Neural cell (in vitro differentiated cells): ENCODE measurements at regions not wholly inside any gene's neighbourhood (a gene's known extent, or its start where the extent isn't known, plus 50 kb on each side); places are given as distances from the start of the nearest gene placed in this dataset.

Source experiments
- EP300 ChIP-seq: fragments of 450-650 bp; conservative IDR thresholded peaks from 2 replicates; pipeline ENCODE4 v1.6.1; 2014; ENCODE audit warnings: antibody characterized with exemption, mild to moderate bottlenecking, moderate library complexity; ENCODE audit not compliant: poor library complexity, severe bottlenecking
- MXI1 ChIP-seq: fragments of 450-650 bp; conservative IDR thresholded peaks from 2 replicates; pipeline ENCODE4 v1.6.1; 2014; ENCODE audit warnings: antibody characterized with exemption, mild to moderate bottlenecking; ENCODE audit not compliant: poor library complexity, severe bottlenecking
- POLR2AphosphoS5 ChIP-seq: IDR thresholded peaks from 2 replicates; pipeline ENCODE4 v1.6.1; 2012
- RAD21 ChIP-seq: fragments of 450-650 bp; conservative IDR thresholded peaks from 2 replicates; pipeline ENCODE4 v1.6.1; 2014; ENCODE audit warnings: antibody characterized with exemption, mild to moderate bottlenecking, moderate library complexity
- SMC3 ChIP-seq: fragments of 450-650 bp; conservative IDR thresholded peaks from 2 replicates; pipeline ENCODE4 v1.6.1; 2014; ENCODE audit warnings: antibody characterized with exemption, mild to moderate bottlenecking, moderate library complexity; ENCODE audit not compliant: poor library complexity
- TAF1 ChIP-seq: IDR thresholded peaks from 2 replicates; pipeline ENCODE4 v1.6.1; 2012; ENCODE audit warnings: low read depth
- TF ChIP-seq, protein P1 (sequence below): fragments of 450-650 bp; IDR thresholded peaks from 2 replicates; pipeline ENCODE4 v1.5.1; 2014; ENCODE audit warnings: antibody characterized with exemption, mild to moderate bottlenecking, moderate library complexity; ENCODE audit not compliant: poor library complexity, severe bottlenecking
- TF ChIP-seq, protein P2 (sequence below): IDR thresholded peaks from 2 replicates; pipeline ENCODE4 v1.6.1; 2012; ENCODE audit warnings: borderline replicate concordance

DNA sequence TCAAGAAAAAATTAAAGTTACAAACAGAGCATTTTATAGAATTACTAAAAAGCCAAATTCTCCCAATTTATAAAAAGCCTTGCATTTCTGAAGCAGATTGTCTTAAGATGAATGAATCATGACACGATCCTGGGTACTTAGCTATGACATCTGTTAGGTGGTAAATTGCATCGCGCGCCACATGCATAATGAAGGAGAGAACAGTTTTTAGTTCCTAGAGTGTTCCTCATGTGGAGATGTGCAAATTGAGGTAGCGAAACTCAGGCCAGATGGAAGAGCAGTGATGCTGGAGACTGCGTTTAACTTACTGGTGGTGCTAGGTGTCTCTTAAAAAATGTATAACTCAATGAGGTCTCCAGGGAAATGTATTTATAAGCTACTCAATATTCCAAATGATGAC is 516.1 kb downstream of the EFNA5 start:
- TF ChIP-seq, protein P1, sequence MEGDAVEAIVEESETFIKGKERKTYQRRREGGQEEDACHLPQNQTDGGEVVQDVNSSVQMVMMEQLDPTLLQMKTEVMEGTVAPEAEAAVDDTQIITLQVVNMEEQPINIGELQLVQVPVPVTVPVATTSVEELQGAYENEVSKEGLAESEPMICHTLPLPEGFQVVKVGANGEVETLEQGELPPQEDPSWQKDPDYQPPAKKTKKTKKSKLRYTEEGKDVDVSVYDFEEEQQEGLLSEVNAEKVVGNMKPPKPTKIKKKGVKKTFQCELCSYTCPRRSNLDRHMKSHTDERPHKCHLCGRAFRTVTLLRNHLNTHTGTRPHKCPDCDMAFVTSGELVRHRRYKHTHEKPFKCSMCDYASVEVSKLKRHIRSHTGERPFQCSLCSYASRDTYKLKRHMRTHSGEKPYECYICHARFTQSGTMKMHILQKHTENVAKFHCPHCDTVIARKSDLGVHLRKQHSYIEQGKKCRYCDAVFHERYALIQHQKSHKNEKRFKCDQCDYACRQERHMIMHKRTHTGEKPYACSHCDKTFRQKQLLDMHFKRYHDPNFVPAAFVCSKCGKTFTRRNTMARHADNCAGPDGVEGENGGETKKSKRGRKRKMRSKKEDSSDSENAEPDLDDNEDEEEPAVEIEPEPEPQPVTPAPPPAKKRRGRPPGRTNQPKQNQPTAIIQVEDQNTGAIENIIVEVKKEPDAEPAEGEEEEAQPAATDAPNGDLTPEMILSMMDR, result no peak
- TF ChIP-seq TAF1 (no peak), POLR2AphosphoS5 (no peak), MXI1 (no peak), SMC3 (no peak), EP300 (peak; percentile 68), RAD21 (no peak)
- TF ChIP-seq, protein P2, sequence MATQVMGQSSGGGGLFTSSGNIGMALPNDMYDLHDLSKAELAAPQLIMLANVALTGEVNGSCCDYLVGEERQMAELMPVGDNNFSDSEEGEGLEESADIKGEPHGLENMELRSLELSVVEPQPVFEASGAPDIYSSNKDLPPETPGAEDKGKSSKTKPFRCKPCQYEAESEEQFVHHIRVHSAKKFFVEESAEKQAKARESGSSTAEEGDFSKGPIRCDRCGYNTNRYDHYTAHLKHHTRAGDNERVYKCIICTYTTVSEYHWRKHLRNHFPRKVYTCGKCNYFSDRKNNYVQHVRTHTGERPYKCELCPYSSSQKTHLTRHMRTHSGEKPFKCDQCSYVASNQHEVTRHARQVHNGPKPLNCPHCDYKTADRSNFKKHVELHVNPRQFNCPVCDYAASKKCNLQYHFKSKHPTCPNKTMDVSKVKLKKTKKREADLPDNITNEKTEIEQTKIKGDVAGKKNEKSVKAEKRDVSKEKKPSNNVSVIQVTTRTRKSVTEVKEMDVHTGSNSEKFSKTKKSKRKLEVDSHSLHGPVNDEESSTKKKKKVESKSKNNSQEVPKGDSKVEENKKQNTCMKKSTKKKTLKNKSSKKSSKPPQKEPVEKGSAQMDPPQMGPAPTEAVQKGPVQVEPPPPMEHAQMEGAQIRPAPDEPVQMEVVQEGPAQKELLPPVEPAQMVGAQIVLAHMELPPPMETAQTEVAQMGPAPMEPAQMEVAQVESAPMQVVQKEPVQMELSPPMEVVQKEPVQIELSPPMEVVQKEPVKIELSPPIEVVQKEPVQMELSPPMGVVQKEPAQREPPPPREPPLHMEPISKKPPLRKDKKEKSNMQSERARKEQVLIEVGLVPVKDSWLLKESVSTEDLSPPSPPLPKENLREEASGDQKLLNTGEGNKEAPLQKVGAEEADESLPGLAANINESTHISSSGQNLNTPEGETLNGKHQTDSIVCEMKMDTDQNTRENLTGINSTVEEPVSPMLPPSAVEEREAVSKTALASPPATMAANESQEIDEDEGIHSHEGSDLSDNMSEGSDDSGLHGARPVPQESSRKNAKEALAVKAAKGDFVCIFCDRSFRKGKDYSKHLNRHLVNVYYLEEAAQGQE, result no peak
